ENCODE measurements at regions not wholly inside any gene's neighbourhood (a gene's known extent, or its start where the extent isn't known, plus 50 kb on each side); places are given as distances from the start of the nearest gene placed in this dataset.
"Not testable (repeated sequence)": the region's sequence is repeated elsewhere in the genome, so short reads cannot be mapped to it uniquely, and the experiment has no call there.

GRCh38 chr15:69679623-69680228 is 227.1 kb downstream of the RPLP1 start:
- DNase-seq (ENCODE audit: low spot score): no peak
- intact Hi-C loops (cut with micrococcal nuclease; ENCODE audit: unreplicated experiment): no loop called here
- POLR2A ChIA-PET: no interaction called here
- Histone ChIP-seq H3K9me2 (ENCODE audit: insufficient read depth, low read length) (no peaks in the 10 kb centered on the region), H3K79me2 (ENCODE audit: insufficient read depth, low read depth, low read length) (no peaks in the 10 kb centered on the region), H3K4me1 (ENCODE audit: insufficient read depth, low read length, poor library complexity, severe bottlenecking) (no peaks in the 10 kb centered on the region), H4K20me1 (ENCODE audit: insufficient read depth, low read length) (no peaks in the 10 kb centered on the region), H3K27ac (ENCODE audit: low read depth, low read length, poor library complexity, severe bottlenecking) (no peak overlapping the region), H3K9me3 (ENCODE audit: low read length) (no peaks in the 10 kb centered on the region), H2AFZ (ENCODE audit: low read length) (no peak overlapping the region), H3K4me2 (ENCODE audit: low read length) (no peak overlapping the region), H3K4me3 (ENCODE audit: low read depth, low read length, poor library complexity, severe bottlenecking) (no peak overlapping the region), H3K36me3 (ENCODE audit: insufficient read depth, low read length) (no peaks in the 10 kb centered on the region)
- CTCF ChIA-PET (ENCODE audit: unreplicated experiment): no interaction called here
- TF ChIP-seq EZH2phosphoT487 (IDR thresholded peaks at IDR 0.05; ENCODE audit: borderline replicate concordance, low read depth, low read length): no peak
- TF ChIP-seq, protein P1, sequence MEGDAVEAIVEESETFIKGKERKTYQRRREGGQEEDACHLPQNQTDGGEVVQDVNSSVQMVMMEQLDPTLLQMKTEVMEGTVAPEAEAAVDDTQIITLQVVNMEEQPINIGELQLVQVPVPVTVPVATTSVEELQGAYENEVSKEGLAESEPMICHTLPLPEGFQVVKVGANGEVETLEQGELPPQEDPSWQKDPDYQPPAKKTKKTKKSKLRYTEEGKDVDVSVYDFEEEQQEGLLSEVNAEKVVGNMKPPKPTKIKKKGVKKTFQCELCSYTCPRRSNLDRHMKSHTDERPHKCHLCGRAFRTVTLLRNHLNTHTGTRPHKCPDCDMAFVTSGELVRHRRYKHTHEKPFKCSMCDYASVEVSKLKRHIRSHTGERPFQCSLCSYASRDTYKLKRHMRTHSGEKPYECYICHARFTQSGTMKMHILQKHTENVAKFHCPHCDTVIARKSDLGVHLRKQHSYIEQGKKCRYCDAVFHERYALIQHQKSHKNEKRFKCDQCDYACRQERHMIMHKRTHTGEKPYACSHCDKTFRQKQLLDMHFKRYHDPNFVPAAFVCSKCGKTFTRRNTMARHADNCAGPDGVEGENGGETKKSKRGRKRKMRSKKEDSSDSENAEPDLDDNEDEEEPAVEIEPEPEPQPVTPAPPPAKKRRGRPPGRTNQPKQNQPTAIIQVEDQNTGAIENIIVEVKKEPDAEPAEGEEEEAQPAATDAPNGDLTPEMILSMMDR (conservative IDR thresholded peaks at IDR 0.05; ENCODE audit: low read length): no peak
- no TSS peak for BruUV-seq (replicated peaks)

GRCh38 chr15:69684823-69685222 is 232.2 kb downstream of the RPLP1 start:
- BruUV-seq (replicated peaks); H3K27ac ChIP-seq (ENCODE audit: low read depth, low read length, poor library complexity, severe bottlenecking); H3K4me1 ChIP-seq (ENCODE audit: insufficient read depth, low read length, poor library complexity, severe bottlenecking); H3K9me2 ChIP-seq (ENCODE audit: insufficient read depth, low read length); POLR2A ChIA-PET; H3K4me2 ChIP-seq (ENCODE audit: low read length); H4K20me1 ChIP-seq (ENCODE audit: insufficient read depth, low read length); DNase-seq (ENCODE audit: low spot score); CTCF ChIA-PET (ENCODE audit: unreplicated experiment); H3K9me3 ChIP-seq (ENCODE audit: low read length); H3K79me2 ChIP-seq (ENCODE audit: insufficient read depth, low read depth, low read length); intact Hi-C loops (cut with micrococcal nuclease; ENCODE audit: unreplicated experiment); H2AFZ ChIP-seq (ENCODE audit: low read length); H3K36me3 ChIP-seq (ENCODE audit: insufficient read depth, low read length); H3K4me3 ChIP-seq (ENCODE audit: low read depth, low read length, poor library complexity, severe bottlenecking): not testable (repeated sequence)

GRCh38 chr15:69685512-69686452 is 233.2 kb downstream of the RPLP1 start:
- Histone ChIP-seq H3K4me1 (ENCODE audit: insufficient read depth, low read length, poor library complexity, severe bottlenecking) (no peaks in the 10 kb centered on the region), H3K79me2 (ENCODE audit: insufficient read depth, low read depth, low read length) (no peaks in the 10 kb centered on the region), H3K4me3 (ENCODE audit: low read depth, low read length, poor library complexity, severe bottlenecking) (no peak overlapping the region), H3K9me2 (ENCODE audit: insufficient read depth, low read length) (no peaks in the 10 kb centered on the region), H3K27ac (ENCODE audit: low read depth, low read length, poor library complexity, severe bottlenecking) (no peak overlapping the region), H3K4me2 (ENCODE audit: low read length) (no peak overlapping the region), H4K20me1 (ENCODE audit: insufficient read depth, low read length) (no peaks in the 10 kb centered on the region), H3K36me3 (ENCODE audit: insufficient read depth, low read length) (no peaks in the 10 kb centered on the region), H3K9me3 (ENCODE audit: low read length) (peaks cover 10% of the 10 kb centered on the region), H2AFZ (ENCODE audit: low read length) (no peak overlapping the region)
- no TSS peak for BruUV-seq (replicated peaks)
- no peak for DNase-seq (ENCODE audit: low spot score)
- no peak for TF ChIP-seq EZH2phosphoT487 (IDR thresholded peaks at IDR 0.05; ENCODE audit: borderline replicate concordance, low read depth, low read length)
- TF ChIP-seq, protein P1 (conservative IDR thresholded peaks at IDR 0.05; ENCODE audit: low read length): no peak
- intact Hi-C loops (cut with micrococcal nuclease; ENCODE audit: unreplicated experiment): no loop called here
- CTCF ChIA-PET (ENCODE audit: unreplicated experiment): no interaction called here
- POLR2A ChIA-PET: interaction anchor here (0.6 kb wide), 3 partner anchors 11 to 201 kb away, joined by 3 read pairs; no protein-coding TSS in a partner anchor
